GM18498 (cell line): ENCODE measurements at regions not wholly inside any gene's neighbourhood (a gene's known extent, or its start where the extent isn't known, plus 50 kb on each side); places are given as distances from the start of the nearest gene placed in this dataset.
"Not testable (repeated sequence)": the region's sequence is repeated elsewhere in the genome, so short reads cannot be mapped to it uniquely, and the experiment has no call there.

Source experiments
- ATAC-seq: cut with Tn5 transposase; IDR thresholded peaks from one replicate; pipeline ENCODE4 v1.9.1; 2021; ENCODE audit warnings: mild to moderate bottlenecking, moderate library complexity; ENCODE audit not compliant: unreplicated experiment

- ATAC-seq, result no peak
These were observed 142.3 kb upstream of the RGPD4 start for GRCh38 chr2:107684421-107684820.

- ATAC-seq, result no peak
These were observed 141.2 kb upstream of the RGPD4 start for GRCh38 chr2:107685421-107685986.

- no peak for ATAC-seq
These were observed 139.6 kb upstream of the RGPD4 start for GRCh38 chr2:107687073-107687472.

- no peak for ATAC-seq
These were observed 138.6 kb upstream of the RGPD4 start for GRCh38 chr2:107688135-107688534.

GRCh38 chr2:107693604-107694003, 133.1 kb upstream of the RGPD4 start:
- ATAC-seq, result no peak

GRCh38 chr2:107694667-107695066, 132.0 kb upstream of the RGPD4 start:
- no peak for ATAC-seq

- no peak for ATAC-seq
These were observed 129.3 kb upstream of the RGPD4 start for GRCh38 chr2:107697385-107697784.

GRCh38 chr2:107698861-107699260, 127.8 kb upstream of the RGPD4 start:
- no peak for ATAC-seq

- no peak for ATAC-seq
These were observed 126.6 kb upstream of the RGPD4 start for GRCh38 chr2:107700073-107700472.

GRCh38 chr2:107711941-107712340, 114.8 kb upstream of the RGPD4 start:
- ATAC-seq, result no peak

- peak; percentile 70 for ATAC-seq
These were observed 113.8 kb upstream of the RGPD4 start for GRCh38 chr2:107712857-107713256.

GRCh38 chr2:107717661-107718060, 109.0 kb upstream of the RGPD4 start:
- ATAC-seq, result no peak

- no peak for ATAC-seq
These were observed 107.6 kb upstream of the RGPD4 start for GRCh38 chr2:107719141-107719540.

GRCh38 chr2:107719836-107720235, 106.9 kb upstream of the RGPD4 start:
- no peak for ATAC-seq

- no peak for ATAC-seq
These were observed 105.5 kb upstream of the RGPD4 start for GRCh38 chr2:107721178-107721577.

GRCh38 chr2:107721586-107721985, 105.1 kb upstream of the RGPD4 start:
- no peak for ATAC-seq

GRCh38 chr2:107725824-107726223, 100.9 kb upstream of the RGPD4 start:
- not testable (repeated sequence) for ATAC-seq

- no peak for ATAC-seq
These were observed 99.4 kb upstream of the RGPD4 start for GRCh38 chr2:107727318-107727717.

GRCh38 chr2:107728586-107728985, 98.1 kb upstream of the RGPD4 start:
- no peak for ATAC-seq

- no peak for ATAC-seq
These were observed 97.3 kb upstream of the RGPD4 start for GRCh38 chr2:107729440-107729839.

GRCh38 chr2:107730898-107731297, 95.8 kb upstream of the RGPD4 start:
- ATAC-seq, result no peak

GRCh38 chr2:107731435-107731834, 95.3 kb upstream of the RGPD4 start:
- no peak for ATAC-seq

- no peak for ATAC-seq
These were observed 91.5 kb upstream of the RGPD4 start for GRCh38 chr2:107735201-107735600.
